IPS DF 19.7 (cell line): ENCODE measurements at regions not wholly inside any gene's neighbourhood (a gene's known extent, or its start where the extent isn't known, plus 50 kb on each side); places are given as distances from the start of the nearest gene placed in this dataset.

Experiments
- DNase-seq: peaks from one replicate; pipeline ENCODE4 v3.0.0-alpha.2; 2013; ENCODE audit warnings: low read depth, low spot score

DNA sequence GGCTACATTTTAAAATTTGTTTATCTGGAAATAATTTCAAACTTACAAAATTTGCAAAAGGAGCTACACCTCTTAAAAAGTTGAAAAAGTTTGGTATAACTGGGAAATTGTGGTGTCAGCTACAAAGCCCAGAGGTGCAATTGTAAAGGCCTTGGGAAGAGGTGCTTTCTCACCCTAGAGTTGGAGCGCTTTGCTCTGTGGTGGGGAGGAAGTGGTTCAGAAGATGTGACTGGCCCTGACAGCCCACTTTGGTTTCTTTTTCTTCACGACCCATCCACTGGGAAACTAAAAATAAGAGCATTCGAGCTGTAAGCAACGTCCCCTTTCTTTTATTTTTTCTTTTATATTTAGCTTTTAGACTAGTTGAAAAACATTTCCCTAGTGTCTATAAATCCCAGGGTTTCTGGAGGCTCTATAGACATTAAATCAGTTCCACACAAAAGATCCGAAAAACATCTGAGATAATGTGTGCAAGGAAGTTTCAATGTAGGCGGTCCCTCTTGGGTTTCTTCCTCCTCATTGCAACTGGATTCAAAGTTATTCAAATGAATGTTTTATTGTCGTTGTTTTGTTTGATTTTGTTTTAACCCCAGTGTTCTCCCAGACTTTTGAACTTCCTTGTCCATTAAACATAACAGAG is 397.8 kb downstream of the KIF16B start:
- no peak for DNase-seq

DNA sequence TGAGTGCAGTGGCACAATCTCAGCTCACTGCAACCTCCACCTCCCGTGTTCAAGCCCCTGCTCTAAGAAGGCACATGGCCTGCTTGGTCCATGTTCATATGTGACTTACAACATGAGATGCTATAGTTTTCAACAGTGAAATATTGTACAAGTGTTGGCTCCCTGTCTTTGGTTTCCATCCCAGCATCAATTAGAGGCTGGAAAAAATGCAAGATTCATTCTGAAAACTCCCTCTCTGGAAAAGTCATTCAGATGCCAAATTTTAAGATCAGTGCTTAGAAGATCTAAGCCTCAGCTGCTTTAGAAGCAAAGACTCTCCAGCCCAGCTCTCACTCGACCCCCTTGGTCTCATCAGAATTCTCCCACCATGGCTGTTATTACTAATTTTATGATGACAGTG is 398.9 kb downstream of the KIF16B start:
- no peak for DNase-seq

DNA sequence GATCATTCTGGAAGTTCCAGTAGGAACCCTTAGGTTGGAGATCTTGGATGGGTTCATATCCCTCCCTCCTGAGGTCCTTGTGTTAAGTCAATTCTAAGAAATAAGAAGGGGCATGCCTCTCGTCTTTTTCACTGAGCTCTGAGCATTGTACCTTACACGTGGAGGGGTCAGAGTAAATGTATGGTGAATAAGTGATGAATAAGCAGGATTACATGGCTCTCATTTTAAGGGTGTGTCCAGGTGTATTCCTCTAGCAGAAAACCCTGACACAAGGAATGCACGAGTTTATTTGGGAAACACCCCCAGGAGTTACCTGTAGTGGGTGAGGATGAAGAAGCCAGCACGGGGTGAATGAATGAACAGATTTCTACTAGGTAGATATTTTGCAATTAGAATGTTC is 400.2 kb downstream of the KIF16B start:
- DNase-seq: no peak

DNA sequence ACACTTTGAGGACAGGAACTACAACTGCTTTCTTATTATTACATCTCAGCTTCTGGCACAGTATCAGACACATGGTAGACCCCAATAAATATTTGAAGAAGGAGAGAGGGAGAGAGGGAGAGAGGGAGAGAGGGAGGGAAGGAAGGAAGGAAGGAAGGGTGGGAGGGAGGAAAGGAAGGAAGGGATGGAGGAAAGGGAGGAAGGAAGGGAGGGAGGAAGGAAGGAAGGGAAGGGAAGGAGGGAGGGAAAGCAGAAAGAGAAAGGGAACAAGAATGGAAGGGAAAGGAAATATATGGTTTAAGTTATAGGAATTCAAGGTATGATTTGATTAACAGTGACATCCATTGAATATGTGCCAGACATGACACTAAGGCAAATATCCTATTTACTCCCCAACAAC is 402.1 kb downstream of the KIF16B start:
- DNase-seq: no peak

DNA sequence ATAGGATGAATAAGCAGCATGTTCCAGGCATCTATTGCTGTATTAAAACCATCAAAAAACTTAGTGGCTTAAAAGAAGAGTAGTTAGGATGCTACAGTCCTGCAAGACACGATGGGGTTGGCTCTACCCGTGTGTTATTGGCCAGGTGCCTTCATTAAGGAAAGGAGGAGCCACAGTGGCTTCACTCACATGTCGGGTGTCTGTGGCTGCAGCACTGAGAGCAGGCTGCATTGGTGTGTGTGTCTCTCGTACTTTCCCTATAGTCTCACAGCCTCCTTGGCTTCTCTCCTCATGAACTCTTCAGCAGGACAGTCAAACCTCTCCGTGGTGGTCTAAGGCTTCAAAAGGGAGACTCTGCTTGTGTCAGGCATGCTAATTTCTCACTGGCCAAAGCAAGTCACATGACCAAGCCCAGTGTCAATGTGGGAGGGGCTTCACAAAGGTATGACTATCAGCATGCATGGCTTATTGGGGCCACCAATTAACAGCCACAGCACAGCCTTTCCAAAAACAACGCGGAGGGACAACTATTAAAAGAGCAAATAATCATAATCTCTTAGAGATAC is 402.8 kb downstream of the KIF16B start:
- DNase-seq: no peak

DNA sequence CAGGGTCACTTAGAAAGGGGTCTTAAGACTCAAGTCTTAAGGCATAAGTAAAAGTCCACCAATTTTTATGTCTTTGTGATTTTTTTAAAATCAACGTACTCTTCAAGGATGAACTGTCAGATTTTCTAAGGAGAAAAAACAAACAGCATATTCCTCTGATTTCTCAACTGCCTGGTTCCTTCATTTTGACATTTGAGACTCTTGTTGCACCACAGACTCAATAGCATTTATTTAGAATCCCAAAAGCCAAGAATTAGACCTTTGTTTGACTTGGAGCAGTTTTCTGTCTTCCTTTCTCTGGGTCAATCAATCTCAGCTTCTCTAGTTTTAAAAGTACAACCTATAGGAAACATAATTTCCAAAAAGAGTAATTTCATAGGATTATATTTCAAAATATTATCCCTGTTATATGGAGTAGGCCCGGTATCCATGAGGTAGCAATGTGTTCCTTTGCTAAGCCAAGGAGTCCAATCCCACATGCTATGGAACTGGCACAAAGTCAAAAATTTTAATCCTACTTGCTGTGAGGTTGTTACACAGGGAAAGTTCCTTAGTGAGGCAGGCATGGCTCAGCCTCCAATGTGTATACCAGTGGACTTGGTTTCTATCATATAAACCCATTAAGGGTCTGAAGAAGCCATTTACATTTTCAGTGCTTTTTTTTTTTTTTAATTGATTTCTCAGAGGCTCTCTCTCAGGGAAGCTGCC is 405.7 kb downstream of the KIF16B start:
- DNase-seq: no peak

DNA sequence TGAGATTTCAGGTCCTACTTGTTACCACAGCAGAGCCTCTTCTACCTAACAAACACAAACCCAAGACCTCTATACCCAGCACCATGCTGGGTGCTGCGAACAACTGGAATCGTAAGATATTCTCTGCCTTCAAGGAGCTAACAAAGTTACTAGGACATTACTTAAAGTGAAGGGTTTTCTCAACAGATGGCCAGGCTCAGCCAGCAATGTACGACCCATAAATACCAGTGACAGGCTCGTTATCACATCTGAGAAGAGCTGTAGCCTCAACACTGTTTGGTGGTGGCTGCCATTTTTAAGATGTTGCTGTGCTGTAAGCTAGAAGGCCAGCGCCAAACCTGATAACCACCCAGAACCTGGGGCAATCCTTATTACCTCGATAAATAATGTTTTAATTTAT is 406.5 kb downstream of the KIF16B start:
- no peak for DNase-seq

DNA sequence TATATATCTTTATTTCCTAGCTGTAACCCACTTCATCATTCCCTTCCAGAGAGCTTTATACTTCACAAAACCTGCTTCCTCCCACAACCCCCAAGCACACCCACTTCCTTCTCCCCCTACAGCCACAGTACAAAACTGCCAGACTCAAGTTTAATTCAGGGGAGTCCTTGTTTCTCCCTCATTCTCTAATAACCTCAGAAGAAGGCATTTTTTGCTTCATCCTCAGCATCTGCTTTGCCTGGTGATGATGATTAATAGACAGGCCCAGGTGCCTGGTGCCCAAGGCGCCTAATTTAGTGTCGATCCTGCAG is 414.3 kb downstream of the KIF16B start:
- DNase-seq: no peak

DNA sequence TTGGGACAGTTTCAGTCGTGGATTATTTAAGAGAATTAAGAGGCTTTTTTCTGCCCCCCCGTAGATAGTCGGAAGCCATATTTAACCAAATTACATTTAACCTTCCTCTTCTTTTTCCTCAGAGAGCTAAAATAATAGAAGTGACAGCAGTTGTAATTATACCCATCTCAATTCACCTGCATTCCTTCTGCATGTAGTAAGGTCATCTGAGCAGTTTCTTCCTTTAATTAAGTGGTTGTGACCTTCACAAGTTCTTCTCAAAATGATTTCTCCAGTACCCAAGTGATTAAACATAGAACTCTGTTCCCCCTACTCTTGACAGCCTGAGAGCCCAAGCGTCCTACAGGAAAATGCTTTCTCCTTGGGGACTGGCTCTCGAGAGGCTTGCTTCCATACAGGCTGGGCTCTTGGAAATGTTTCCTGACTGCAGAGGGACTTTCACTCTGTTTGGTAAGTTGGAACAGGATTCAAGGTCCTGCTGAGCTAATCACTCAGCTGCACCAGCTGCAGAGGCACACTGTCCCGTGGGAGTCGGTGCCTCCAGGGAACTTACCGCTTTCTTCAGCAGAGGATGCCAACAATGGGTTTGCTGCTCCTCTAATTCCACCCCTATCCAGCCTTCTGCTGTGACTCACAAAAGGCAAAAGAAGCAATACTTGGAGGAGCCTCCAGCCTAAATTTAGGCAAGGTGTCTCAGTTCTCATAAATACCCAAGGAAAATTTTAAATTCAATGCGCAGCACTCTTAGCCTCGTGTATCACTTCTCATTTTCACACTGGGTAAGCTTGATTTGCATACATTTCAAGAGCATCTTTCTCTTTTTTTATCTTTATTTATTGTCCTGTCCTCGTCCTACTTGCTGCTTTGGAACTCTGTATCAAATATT is 414.9 kb downstream of the KIF16B start:
- DNase-seq: no peak

DNA sequence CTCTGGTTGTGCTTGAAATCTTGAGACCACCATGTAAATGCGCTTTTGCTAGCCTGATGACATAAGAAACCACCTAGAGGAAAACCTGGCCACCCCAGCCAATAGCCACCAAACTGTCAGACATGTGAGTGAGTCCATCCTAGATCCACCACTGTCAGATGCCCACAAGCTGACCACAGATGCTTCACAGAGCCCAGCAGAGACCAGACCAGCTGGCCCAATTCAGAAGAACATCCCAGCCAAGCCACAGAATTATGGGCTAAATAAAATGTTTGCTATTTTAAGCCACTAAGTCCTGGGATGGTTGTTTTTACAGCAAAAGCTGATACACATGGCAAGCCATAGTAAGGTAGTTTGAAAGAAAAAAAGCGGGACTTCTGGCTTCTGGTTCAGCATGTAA is 425.3 kb downstream of the KIF16B start:
- no peak for DNase-seq

DNA sequence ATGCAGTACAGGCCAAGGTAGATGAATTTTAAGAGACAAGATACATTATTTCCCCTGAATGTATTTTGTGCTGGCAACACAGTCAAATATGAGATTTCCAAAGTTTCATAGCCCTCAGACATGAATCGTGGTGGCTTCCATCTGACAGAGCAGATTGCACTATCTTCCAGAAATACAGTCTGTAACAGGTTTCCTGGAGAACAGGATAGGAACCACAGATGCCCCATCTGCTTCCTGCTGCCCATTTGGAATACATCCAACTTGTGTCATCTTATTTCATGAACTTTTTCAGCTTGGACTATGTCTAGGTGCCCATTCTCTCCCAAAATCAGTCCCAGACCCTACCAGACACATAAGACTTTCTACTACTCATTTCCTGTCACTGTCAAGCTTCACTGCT is 426.0 kb downstream of the KIF16B start:
- DNase-seq: no peak

DNA sequence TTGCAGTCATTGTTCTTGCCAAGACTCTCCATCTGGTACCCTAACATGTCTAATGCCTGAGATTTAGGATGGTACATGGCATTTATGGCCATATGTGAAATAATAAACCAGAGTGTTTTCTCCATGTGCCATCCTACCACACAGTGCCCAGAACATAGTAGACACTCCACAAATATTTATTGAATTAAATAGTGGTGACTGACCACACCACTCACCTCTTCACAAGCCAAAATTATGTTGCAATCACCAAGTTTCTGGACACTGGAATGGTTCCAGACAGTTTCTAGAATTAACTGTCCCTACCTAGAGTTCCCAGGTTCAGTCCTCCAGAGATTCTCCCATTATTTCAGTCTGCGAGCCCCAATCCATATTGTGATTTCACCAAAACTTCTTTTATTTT is 427.3 kb downstream of the KIF16B start:
- DNase-seq: no peak

DNA sequence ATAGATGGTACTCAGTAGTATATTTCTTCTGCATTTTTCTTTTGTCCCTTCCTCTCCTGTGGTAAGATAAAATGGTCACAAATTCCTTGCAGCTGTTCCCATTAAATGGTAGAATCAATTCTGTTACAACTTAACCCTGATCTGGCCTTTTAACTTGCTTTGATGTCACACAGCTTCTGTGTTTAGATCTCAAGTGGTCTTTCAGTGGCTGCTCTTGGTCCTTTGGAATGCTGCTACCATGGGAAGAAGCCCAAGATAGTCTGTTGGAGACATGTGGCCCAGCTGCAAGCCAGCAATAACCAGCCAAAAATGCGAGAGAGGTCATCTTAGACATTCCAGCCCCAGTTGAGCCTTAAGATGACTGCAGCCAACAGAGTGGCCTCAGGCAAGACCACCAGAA is 429.7 kb downstream of the KIF16B start:
- DNase-seq: no peak

DNA sequence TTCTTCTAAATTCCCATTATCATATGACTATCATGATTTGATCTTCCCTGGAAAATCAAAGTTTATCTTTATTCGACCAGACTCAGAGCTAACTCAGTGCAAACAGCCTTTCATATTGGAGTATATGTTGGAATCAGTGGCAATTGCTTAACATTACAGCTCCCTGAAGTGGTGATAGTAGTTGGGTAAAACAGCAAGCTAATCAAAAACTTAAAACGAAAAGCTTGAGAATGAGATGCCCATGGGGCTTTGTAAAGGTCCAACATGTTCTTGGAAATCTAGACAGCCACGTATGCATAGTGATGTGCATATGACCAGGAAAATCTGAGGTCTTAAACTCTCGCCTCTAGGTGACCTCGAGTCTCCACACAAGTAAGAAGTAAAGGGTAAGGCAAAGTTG is 437.6 kb downstream of the KIF16B start:
- DNase-seq: no peak

DNA sequence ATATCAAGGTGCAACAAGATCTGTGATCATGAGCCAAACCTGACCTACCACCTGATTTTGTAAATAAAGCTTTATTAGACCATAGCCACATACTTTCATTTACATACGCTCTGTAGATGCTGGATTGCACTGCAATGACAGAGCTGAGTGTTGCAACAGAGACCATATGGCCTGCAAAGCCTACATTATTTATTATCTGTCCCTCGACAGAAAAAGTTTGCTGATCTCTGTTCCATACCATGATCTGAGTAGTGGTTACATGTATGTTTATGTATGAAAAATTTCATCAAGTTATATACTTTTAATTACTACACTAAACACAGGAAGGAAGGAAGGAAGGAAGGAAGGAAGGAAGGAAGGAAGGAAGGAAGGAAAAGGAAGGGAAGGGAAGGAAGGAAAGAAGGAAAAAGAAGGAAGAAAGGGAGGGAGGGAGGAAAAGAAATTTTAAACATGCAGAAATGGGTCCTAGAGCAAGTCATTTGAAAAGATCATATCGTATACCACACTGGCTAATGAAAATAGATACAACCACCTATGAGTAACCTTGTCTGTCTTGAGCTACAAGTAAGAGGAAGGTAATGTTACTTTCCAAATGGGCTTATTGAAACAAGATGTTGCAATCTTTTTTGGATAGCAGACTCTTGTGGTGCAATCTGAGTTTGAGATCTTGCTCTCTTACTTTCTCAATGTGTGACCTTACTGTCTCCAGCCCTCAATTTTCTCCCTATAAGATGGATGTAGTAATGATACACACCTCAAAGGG is 441.0 kb downstream of the KIF16B start:
- no peak for DNase-seq

DNA sequence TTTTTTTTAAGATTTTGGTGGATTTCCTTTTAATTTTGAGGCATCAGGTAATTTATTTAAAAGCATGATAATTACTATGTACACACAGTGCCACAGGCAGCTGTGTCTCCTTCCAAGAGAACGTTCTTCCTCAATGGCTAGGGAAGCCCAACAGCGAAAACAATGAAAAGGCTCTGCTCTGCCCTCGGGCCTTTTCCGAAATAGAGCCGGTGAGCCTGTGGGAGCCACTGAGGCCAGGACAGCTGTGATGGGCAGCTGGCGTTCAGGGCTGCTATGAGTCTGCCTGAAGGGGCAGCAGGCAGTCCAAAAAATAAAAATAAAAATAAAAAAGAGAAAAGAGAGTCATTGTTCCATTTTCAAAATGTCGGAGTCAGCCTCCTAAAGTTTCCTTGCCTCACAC is 443.8 kb downstream of the KIF16B start:
- DNase-seq: no peak

DNA sequence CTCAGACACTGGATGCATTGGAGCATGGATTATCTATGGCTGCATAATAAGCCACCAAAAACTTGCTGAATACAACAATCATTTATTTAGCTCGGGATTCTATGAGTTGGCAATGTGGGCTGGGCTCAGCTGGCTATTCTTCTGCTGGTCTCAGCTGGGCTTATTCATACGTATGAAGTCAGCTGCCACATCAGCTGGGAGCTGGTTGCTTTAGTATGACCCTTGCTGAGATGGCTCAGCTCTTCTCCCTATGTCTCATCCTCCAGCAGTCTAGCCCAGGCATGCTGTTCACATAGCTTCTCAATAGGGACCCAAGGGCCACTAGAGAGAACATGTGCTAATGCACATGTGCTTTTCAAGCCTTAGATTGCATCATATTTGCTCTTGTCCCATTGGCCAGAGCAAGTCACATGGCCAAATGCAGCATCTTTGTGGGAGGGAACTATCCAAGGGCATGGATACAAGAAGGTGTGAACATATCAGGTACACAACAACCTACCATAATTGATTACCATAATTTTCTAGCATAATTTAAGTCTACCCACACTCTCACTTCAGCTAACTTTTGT is 444.6 kb downstream of the KIF16B start:
- DNase-seq: no peak

DNA sequence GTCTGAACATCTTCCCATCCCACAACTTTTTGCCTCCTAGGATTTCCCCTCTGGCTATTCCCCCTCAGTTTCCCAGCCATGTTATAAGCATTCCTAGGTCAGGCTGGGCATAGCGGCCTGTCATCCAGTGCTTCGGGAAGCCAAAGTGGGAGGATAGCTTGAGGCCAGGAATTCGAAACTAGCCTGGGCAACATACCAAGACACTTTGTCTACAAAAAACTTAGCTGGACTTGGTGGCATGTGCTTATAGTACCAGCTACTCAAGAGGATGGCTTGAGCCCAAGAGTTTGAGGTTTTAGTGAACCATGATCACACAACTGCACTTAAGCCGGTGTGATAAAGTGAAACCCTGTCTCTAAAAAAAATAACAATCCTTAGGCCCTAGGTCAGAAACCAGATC is 447.4 kb downstream of the KIF16B start:
- no peak for DNase-seq

DNA sequence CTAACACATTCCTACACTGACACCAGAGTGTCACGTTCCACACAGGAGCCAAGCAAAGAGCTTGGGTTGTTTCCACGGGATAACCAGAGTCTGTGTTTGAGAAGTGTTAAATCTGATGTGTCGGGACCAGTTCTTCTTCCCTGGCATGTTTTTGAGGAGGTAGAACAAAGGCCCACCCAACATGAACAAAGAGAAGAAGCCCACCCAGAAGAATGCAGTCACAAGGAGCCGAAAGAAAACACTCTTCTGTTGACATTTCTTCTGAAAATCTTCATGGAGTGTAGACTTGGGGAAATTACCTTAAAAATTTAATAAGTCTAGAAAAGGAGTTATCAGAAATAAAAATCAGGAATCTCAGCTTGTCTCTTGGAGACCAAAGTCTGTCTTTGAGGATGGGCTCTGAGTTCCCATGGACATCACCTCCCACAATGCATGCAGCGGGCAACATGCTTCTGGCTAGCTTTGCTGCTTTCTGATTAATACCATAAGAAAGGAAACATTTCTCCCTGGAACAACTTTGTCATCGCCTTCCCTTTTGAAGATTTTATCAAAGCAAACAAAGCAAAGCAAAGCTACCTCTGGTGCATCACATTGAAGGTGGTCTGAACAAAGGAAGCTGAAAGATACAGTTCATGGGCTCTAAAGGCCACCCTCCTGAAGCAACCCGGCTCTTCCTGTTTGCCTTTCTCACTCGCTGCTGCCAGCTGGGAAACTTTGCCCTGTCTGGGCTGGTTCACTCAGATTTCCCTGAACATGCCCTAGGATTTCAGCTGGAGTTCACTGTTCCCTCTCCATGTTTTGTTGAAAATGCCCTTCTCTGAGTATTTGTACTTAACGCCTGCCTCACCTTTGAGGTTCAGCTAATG is 448.1 kb downstream of the KIF16B start:
- DNase-seq: no peak

DNA sequence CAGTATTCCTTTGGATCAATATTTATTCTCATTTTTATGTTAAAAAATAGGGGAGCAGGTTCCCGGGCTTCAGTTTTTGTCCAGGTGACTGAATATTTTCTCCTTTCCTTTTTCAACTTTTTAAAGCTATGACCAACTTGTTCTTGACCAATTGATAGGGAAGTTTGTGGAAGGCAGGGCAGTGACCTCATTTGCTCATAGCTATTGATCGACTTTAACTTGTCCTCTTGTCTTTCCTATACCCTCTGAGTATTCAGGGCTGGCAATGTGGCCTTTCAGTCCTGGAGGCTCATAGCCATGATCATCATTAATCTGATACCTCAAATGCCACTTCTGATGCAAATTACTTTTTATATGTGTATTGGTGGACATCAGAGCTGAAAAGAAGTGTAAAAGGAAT is 448.8 kb downstream of the KIF16B start:
- no peak for DNase-seq

DNA sequence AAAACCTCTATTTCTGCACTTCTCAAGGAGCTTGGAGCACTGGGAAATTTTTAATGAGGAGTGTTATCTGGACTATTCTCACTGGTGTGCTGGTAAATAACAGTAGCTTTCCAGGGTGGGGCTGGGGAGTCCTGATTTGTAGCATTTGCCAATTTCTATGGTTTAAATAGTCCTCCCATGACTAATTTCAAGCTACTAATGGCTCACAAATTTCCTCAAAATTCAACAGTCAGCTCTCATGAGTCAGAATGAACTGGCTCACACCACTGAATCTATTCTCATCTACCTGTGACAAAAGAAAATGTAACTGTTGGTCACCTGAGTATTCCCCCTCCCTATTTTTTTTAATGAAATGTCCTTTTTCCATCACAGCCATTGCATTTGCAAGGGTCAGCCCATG is 449.6 kb downstream of the KIF16B start:
- DNase-seq: no peak
